SU-DHL-6 (cell line): ENCODE measurements at regions not wholly inside any gene's neighbourhood (a gene's known extent, or its start where the extent isn't known, plus 50 kb on each side); places are given as distances from the start of the nearest gene placed in this dataset.

ENCODE experiments used
- H2AFZ ChIP-seq: fragments of 200-600 bp; sonication (generic); 2 replicates; pipeline ENCODE4 v1.6.1; 2014; ENCODE audit warnings: low read depth, mild to moderate bottlenecking, moderate library complexity, mixed read lengths, antibody characterized with exemption, low read length; ENCODE audit not compliant: severe bottlenecking
- H3F3A ChIP-seq: fragments of 200-600 bp; shearing (Covaris generic); 2 replicates; pipeline ENCODE4 v1.6.0; 2016; ENCODE audit warnings: antibody characterized with exemption, mild to moderate bottlenecking; ENCODE audit not compliant: insufficient read depth
- H3K27ac ChIP-seq: fragments of 200-600 bp; sonication (generic); 2 replicates; pipeline ENCODE4 v1.5.1; 2016; ENCODE audit warnings: low read depth, mild to moderate bottlenecking, low read length, moderate library complexity, mixed read lengths
- H3K27me3 ChIP-seq: fragments of 200-600 bp; sonication (generic), shearing (Covaris generic); 2 replicates; pipeline ENCODE4 v1.6.0; 2014; ENCODE audit warnings: mild to moderate bottlenecking, low read length
- H3K36me3 ChIP-seq: fragments of 200-600 bp; sonication (generic); 2 replicates; pipeline ENCODE4 v1.6.1; 2014; ENCODE audit warnings: mild to moderate bottlenecking, low read length, mixed read lengths
- H3K4me2 ChIP-seq: fragments of 300-600, 200-600 bp; shearing (Covaris generic), sonication (generic); 2 replicates; pipeline ENCODE4 v1.6.0; 2014; ENCODE audit warnings: low read length, low read depth, mild to moderate bottlenecking; ENCODE audit not compliant: poor library complexity, severe bottlenecking
- H3K4me3 ChIP-seq: fragments of 200-600 bp; sonication (generic); 2 replicates; pipeline ENCODE4 v1.5.1; 2014; ENCODE audit warnings: antibody characterized with exemption, low read length, mild to moderate bottlenecking, mixed read lengths; ENCODE audit not compliant: insufficient read depth, poor library complexity, severe bottlenecking
- H3K79me2 ChIP-seq: fragments of 200-600 bp; sonication (generic); 2 replicates; pipeline ENCODE4 v1.6.1; 2014; ENCODE audit warnings: mild to moderate bottlenecking, low read length, moderate library complexity; ENCODE audit not compliant: insufficient read depth
- H3K9ac ChIP-seq: fragments of 200-600 bp; sonication (generic); 2 replicates; pipeline ENCODE4 v1.7.0; 2014; ENCODE audit warnings: mild to moderate bottlenecking, low read length
- H3K9me2 ChIP-seq: fragments of 200-600 bp; sonication (generic); replicated peaks from 2 replicates; pipeline ENCODE4 v1.6.1; 2014; ENCODE audit warnings: low read length; ENCODE audit not compliant: insufficient read depth
- H3K9me3 ChIP-seq: fragments of 200-600 bp; sonication (generic); 2 replicates; pipeline ENCODE4 v1.6.1; 2014; ENCODE audit warnings: low read length, mixed read lengths; ENCODE audit not compliant: insufficient read depth
- H4K20me1 ChIP-seq: fragments of 200-600 bp; sonication (generic); 2 replicates; pipeline ENCODE4 v1.6.1; 2014; ENCODE audit warnings: low read depth, mild to moderate bottlenecking, antibody characterized with exemption, low read length, moderate library complexity, mixed read lengths
- CTCF ChIP-seq: fragments of 200-600 bp; sonication (generic); IDR thresholded peaks from one replicate; pipeline ENCODE4 v1.5.1; 2017; ENCODE audit warnings: antibody characterized with exemption, mild to moderate bottlenecking, low read length, moderate library complexity; ENCODE audit not compliant: insufficient read depth, poor library complexity, severe bottlenecking
- EZH2phosphoT487 ChIP-seq: fragments of 200-600 bp; sonication (generic), shearing (Covaris generic); conservative IDR thresholded peaks from 2 replicates; pipeline ENCODE4 v1.6.1; 2018; ENCODE audit warnings: mild to moderate bottlenecking, antibody characterized with exemption, low read length, moderate library complexity, mixed read lengths

GRCh38 chr1:228937851-228938536 lies 202.7 kb downstream of the RHOU start:
- no peaks in the 10 kb centered on the region for H3K79me2 ChIP-seq
- no peaks in the 10 kb centered on the region for H3K9me3 ChIP-seq
- H3K9me2 ChIP-seq: no peaks in the 10 kb centered on the region
- no peaks in the 10 kb centered on the region for H3F3A ChIP-seq
- no peak overlapping the region for H2AFZ ChIP-seq
- no peaks in the 10 kb centered on the region for H3K36me3 ChIP-seq
- H4K20me1 ChIP-seq: no peaks in the 10 kb centered on the region
- H3K4me2 ChIP-seq: no peak overlapping the region
- no peak overlapping the region for H3K4me3 ChIP-seq
- H3K9ac ChIP-seq: no peak overlapping the region
- TF ChIP-seq EZH2phosphoT487 (no peak), CTCF (no peak)
- H3K27me3 ChIP-seq: no peaks in the 10 kb centered on the region
- H3K27ac ChIP-seq: no peak overlapping the region

GRCh38 chr1:228938537-228938901 lies 203.2 kb downstream of the RHOU start:
- Histone ChIP-seq H3F3A (no peaks in the 10 kb centered on the region), H3K79me2 (no peaks in the 10 kb centered on the region), H3K9ac (no peak overlapping the region), H3K9me2 (no peaks in the 10 kb centered on the region), H3K4me2 (no peak overlapping the region), H4K20me1 (no peaks in the 10 kb centered on the region), H2AFZ (no peak overlapping the region), H3K27me3 (no peaks in the 10 kb centered on the region), H3K9me3 (no peaks in the 10 kb centered on the region), H3K4me3 (no peak overlapping the region), H3K36me3 (no peaks in the 10 kb centered on the region), H3K27ac (no peak overlapping the region)
- TF ChIP-seq CTCF (no peak), EZH2phosphoT487 (no peak)

- H3K27ac ChIP-seq: no peak overlapping the region
- TF ChIP-seq CTCF: no peak
- TF ChIP-seq EZH2phosphoT487: no peak
- no peak overlapping the region for H2AFZ ChIP-seq
- H3F3A ChIP-seq: no peaks in the 10 kb centered on the region
- no peaks in the 10 kb centered on the region for H3K79me2 ChIP-seq
- no peaks in the 10 kb centered on the region for H4K20me1 ChIP-seq
- H3K27me3 ChIP-seq: no peaks in the 10 kb centered on the region
- no peak overlapping the region for H3K4me2 ChIP-seq
- H3K4me3 ChIP-seq: no peak overlapping the region
- H3K9me3 ChIP-seq: no peaks in the 10 kb centered on the region
- no peaks in the 10 kb centered on the region for H3K9me2 ChIP-seq
- H3K9ac ChIP-seq: no peak overlapping the region
- no peaks in the 10 kb centered on the region for H3K36me3 ChIP-seq
Measured at GRCh38 chr1:228939001-228939691, 203.9 kb downstream of the RHOU start.
